ENCODE measurements at regions not wholly inside any gene's neighbourhood (a gene's known extent, or its start where the extent isn't known, plus 50 kb on each side); places are given as distances from the start of the nearest gene placed in this dataset.

DNA sequence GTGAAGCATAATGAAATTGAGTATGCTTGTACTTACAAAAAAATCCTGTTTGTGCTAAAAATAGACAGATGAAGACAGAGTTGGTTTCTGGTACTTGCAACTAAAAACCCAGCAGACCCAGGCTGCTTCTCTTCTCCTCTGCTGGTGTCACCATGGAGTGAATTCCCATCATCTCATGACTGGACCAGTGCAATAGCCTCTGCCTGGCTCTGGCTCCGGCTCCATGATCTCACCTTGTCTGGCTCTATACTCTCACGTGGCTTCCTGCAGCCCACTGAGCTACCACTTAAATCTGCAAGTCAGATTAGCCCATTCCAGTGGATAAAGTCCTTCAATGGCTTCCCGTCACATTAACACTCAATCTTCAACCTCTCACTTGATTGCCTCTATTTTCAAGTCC is 129.2 kb upstream of the CADPS start:
- Histone ChIP-seq H3K4me1 (ENCODE audit: control insufficient read depth in 1 of 2, insufficient read depth in 2 of 2, low read depth in 1 of 2, low read length in 1 of 2) (no peaks in the 10 kb centered on the region), H3K4me2 (no peak overlapping the region), H3K79me2 (ENCODE audit: insufficient read depth) (no peaks in the 10 kb centered on the region), H3K4me3 (ENCODE audit: low read depth in 2 of 2, low read length in 1 of 2) (no peak overlapping the region), H3F3A (replicated peaks; ENCODE audit: insufficient read depth) (no peaks in the 10 kb centered on the region), H4K20me1 (ENCODE audit: insufficient read depth) (no peaks in the 10 kb centered on the region), H3K27ac (ENCODE audit: low read depth in 2 of 2, low read length in 1 of 2) (no peak overlapping the region), H3K9me3 (no peaks in the 10 kb centered on the region), H3K9ac (no peak overlapping the region), H3K36me3 (replicated peaks in 1 of 2; ENCODE audit: control insufficient read depth in 1 of 2, insufficient read depth in 2 of 2, low read length in 1 of 2) (no peaks in the 10 kb centered on the region), H3K27me3 (ENCODE audit: insufficient read depth) (no peaks in the 10 kb centered on the region), H2AFZ (ENCODE audit: low read depth) (no peak overlapping the region), H3K9me2 (no peaks in the 10 kb centered on the region)
- CTCF ChIA-PET: no interaction called here
- 52% methylated on average over 3 of the region's 3 CpGs for WGBS (ENCODE audit: low lambda C conversion rate)
- POLR2A ChIA-PET: no interaction called here
- TF ChIP-seq, protein P1, sequence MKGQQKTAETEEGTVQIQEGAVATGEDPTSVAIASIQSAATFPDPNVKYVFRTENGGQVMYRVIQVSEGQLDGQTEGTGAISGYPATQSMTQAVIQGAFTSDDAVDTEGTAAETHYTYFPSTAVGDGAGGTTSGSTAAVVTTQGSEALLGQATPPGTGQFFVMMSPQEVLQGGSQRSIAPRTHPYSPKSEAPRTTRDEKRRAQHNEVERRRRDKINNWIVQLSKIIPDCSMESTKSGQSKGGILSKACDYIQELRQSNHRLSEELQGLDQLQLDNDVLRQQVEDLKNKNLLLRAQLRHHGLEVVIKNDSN (IDR thresholded peaks at IDR 0.05; ENCODE audit: borderline replicate concordance, low read depth): no peak
- TF ChIP-seq FOSL2 (IDR thresholded peaks at IDR 0.05; ENCODE audit: borderline replicate concordance, low read depth) (no peak), FOXM1 (IDR thresholded peaks at IDR 0.05; ENCODE audit: low read depth) (no peak), NRF1 (IDR thresholded peaks at IDR 0.05; ENCODE audit: low read depth, low read length) (no peak), RAD21 (IDR thresholded peaks at IDR 0.05; ENCODE audit: low read length) (no peak), MEF2A (IDR thresholded peaks at IDR 0.05; ENCODE audit: borderline replicate concordance, low read depth) (no peak), FOXJ3 (CRISPR knock-in tag; IDR thresholded peaks at IDR 0.05) (no peak), RCOR1 (IDR thresholded peaks at IDR 0.05; ENCODE audit: low read length) (no peak), ELF1 (IDR thresholded peaks at IDR 0.05) (no peak), YY1 (IDR thresholded peaks at IDR 0.05; ENCODE audit: low read depth) (no peak), MXI1 (IDR thresholded peaks at IDR 0.05; ENCODE audit: low read depth, low read length) (no peak)
- TF ChIP-seq, protein P2, sequence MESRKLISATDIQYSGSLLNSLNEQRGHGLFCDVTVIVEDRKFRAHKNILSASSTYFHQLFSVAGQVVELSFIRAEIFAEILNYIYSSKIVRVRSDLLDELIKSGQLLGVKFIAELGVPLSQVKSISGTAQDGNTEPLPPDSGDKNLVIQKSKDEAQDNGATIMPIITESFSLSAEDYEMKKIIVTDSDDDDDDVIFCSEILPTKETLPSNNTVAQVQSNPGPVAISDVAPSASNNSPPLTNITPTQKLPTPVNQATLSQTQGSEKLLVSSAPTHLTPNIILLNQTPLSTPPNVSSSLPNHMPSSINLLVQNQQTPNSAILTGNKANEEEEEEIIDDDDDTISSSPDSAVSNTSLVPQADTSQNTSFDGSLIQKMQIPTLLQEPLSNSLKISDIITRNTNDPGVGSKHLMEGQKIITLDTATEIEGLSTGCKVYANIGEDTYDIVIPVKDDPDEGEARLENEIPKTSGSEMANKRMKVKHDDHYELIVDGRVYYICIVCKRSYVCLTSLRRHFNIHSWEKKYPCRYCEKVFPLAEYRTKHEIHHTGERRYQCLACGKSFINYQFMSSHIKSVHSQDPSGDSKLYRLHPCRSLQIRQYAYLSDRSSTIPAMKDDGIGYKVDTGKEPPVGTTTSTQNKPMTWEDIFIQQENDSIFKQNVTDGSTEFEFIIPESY (IDR thresholded peaks at IDR 0.05; ENCODE audit: borderline replicate concordance, low read depth): no peak
- no peak for DNase-seq

DNA sequence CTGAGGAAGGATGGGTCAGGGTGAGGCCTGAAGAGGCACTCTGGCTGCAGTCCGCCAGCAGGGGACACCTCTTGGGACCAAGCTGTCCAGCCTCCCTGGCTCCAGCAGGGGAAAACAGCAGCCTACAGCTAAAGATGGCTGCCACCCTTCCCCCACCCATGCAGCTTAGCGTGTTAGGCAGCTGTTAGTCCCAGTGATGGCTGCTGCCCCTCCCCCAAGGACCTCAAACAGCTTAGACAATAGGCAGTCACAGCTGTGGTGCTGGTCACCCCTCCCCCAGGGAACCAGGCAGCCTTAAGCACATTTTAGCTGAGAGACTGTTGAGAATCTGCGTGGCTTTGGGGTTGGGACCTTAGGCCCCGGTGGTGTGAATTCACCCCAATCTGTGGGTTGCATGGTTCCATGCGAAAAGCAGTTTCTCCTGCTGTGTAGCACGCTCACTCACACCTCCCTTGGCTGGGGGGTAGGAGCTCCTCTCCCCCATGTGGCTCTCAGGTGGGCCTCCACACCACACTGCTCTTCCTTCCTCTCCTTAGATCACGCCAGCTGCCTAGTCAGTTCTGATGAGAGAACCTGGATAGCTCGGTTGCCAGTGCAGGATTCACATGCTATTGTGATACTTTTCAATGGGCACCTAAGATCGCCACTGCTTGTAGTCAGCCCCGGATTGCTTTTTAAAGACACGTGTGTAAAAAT is 140.5 kb upstream of the CADPS start:
- no peaks in the 10 kb centered on the region for H3K79me2 ChIP-seq (ENCODE audit: insufficient read depth)

More for the DNA sequence above, 140.5 kb upstream of the CADPS start:
- POLR2A ChIA-PET: no interaction called here
- H3K9me3 ChIP-seq: no peaks in the 10 kb centered on the region
- no peaks in the 10 kb centered on the region for H3F3A ChIP-seq (replicated peaks; ENCODE audit: insufficient read depth)
- no peaks in the 10 kb centered on the region for H4K20me1 ChIP-seq (ENCODE audit: insufficient read depth)
- CTCF ChIA-PET: no interaction called here
- no peak overlapping the region for H3K9ac ChIP-seq
- TF ChIP-seq, protein P1 (IDR thresholded peaks at IDR 0.05; ENCODE audit: borderline replicate concordance, low read depth): no peak
- TF ChIP-seq EZH2phosphoT487 (IDR thresholded peaks at IDR 0.05; ENCODE audit: borderline replicate concordance, low read depth) (no peak), FOXM1 (IDR thresholded peaks at IDR 0.05; ENCODE audit: low read depth) (no peak), TEAD4 (IDR thresholded peaks at IDR 0.05; ENCODE audit: borderline replicate concordance, insufficient read depth) (no peak), FOXJ3 (CRISPR knock-in tag; IDR thresholded peaks at IDR 0.05) (no peak), EP300 (IDR thresholded peaks at IDR 0.05; ENCODE audit: borderline replicate concordance in 1 of 2, low read depth in 1 of 2, low read length in 1 of 2) (no peak), POLR2AphosphoS5 (IDR thresholded peaks at IDR 0.05; ENCODE audit: low read depth, low read length) (no peak), SMC3 (IDR thresholded peaks at IDR 0.05; ENCODE audit: low read depth, low read length) (no peak), JUND (IDR thresholded peaks at IDR 0.05) (no peak), GATA2 (CRISPR knock-in tag; IDR thresholded peaks at IDR 0.05) (no peak), NRF1 (IDR thresholded peaks at IDR 0.05; ENCODE audit: low read depth, low read length) (no peak)
- TF ChIP-seq, protein P3, sequence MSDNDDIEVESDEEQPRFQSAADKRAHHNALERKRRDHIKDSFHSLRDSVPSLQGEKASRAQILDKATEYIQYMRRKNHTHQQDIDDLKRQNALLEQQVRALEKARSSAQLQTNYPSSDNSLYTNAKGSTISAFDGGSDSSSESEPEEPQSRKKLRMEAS (IDR thresholded peaks at IDR 0.05; ENCODE audit: low read depth): no peak
- TF ChIP-seq, protein P4, sequence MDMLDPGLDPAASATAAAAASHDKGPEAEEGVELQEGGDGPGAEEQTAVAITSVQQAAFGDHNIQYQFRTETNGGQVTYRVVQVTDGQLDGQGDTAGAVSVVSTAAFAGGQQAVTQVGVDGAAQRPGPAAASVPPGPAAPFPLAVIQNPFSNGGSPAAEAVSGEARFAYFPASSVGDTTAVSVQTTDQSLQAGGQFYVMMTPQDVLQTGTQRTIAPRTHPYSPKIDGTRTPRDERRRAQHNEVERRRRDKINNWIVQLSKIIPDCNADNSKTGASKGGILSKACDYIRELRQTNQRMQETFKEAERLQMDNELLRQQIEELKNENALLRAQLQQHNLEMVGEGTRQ (IDR thresholded peaks at IDR 0.05; ENCODE audit: borderline replicate concordance, low read depth, low read length): no peak
- H3K36me3 ChIP-seq (replicated peaks in 1 of 2; ENCODE audit: control insufficient read depth in 1 of 2, insufficient read depth in 2 of 2, low read length in 1 of 2): no peaks in the 10 kb centered on the region
- no peak for DNase-seq
- no peak overlapping the region for H3K4me3 ChIP-seq (ENCODE audit: low read depth in 2 of 2, low read length in 1 of 2)
- H3K27ac ChIP-seq (ENCODE audit: low read depth in 2 of 2, low read length in 1 of 2): no peak overlapping the region
- no peaks in the 10 kb centered on the region for H3K9me2 ChIP-seq
- H2AFZ ChIP-seq (ENCODE audit: low read depth): no peak overlapping the region
- WGBS (ENCODE audit: low lambda C conversion rate): 84% methylated on average over 7 of the region's 11 CpGs
- H3K27me3 ChIP-seq (ENCODE audit: insufficient read depth): no peaks in the 10 kb centered on the region
- H3K4me1 ChIP-seq (ENCODE audit: control insufficient read depth in 1 of 2, insufficient read depth in 2 of 2, low read depth in 1 of 2, low read length in 1 of 2): no peaks in the 10 kb centered on the region
- no peak overlapping the region for H3K4me2 ChIP-seq

Data from SK-N-SH (cell line).